ENCODE measurements at regions not wholly inside any gene's neighbourhood (a gene's known extent, or its start where the extent isn't known, plus 50 kb on each side); places are given as distances from the start of the nearest gene placed in this dataset.

DNA sequence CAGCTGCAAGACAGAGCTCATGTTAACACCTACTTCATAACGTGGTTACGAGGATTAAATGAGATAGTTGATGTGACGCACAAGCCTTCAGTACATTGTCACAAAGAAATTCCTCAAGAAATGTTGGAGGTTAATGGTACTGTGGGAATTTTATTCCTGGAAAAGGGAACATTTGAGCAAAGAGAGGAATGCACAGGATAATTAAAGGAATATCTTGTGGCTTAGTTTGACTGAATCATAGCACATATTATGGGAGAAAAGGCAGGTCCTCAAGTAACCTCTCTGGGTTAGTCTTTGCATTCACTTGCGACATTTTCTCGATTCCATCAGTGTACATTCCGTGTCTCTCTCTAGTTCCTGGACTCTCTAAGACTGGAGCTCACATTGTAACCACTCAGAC is 300.2 kb upstream of the DUSP10 start:
- H3K4me1 Mint-ChIP-seq = peaks cover 6% of the 10 kb centered on the region
- no peak for DNase-seq
- H3K27ac Mint-ChIP-seq = no peak overlapping the region

GRCh38 chr1:222040955-222041354 is 299.1 kb upstream of the DUSP10 start:
- H3K4me1 Mint-ChIP-seq = no peaks in the 10 kb centered on the region
- DNase-seq = no peak
- H3K9me3 Mint-ChIP-seq = no peaks in the 10 kb centered on the region
- no peak overlapping the region for H3K4me3 Mint-ChIP-seq
- no peak for ATAC-seq
- H3K27ac Mint-ChIP-seq = no peak overlapping the region
- H3K27me3 Mint-ChIP-seq = no peaks in the 10 kb centered on the region

More for the DNA sequence above, 300.2 kb upstream of the DUSP10 start:
- Mint-ChIP-seq H3K9me3 (no peaks in the 10 kb centered on the region), H3K4me3 (no peak overlapping the region), H3K27me3 (no peaks in the 10 kb centered on the region)
- no peak for ATAC-seq

DNA sequence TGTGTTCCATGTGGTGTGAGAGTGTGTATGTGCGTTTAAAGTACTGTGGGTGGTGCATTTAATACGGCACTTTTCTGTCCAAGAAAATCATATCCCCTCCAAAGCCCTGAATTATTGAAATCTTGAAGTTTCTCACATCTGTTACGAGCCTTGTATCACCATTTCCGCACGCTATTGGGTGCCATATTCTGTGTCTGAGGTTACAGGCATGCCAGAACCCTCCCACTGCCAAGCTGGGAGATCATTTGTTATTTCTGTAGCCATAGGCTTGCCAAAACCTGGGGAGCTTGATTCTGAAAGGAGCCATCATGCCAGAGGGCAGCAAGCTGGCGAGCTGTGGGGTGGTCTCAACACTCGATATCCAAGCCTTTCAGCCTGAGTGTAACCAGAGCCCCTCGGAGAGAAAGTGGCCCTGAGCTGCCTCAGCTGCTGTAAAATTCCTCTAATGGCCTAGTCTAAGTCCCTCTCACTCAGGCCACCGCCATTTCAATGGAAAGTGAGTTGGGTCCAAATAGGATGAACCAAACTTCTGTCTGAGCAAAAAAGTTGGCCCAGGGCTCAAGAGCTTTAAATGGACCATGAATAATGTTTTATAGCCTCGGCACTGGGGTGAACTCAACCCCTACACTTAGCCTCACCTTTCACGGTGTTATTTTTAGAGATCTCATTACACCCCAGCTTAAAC is 298.4 kb upstream of the DUSP10 start:
- no peak overlapping the region for H3K4me3 Mint-ChIP-seq
- ATAC-seq = no peak
- no peaks in the 10 kb centered on the region for H3K9me3 Mint-ChIP-seq
- H3K27me3 Mint-ChIP-seq = peaks cover 6% of the 10 kb centered on the region
- H3K4me1 Mint-ChIP-seq = no peaks in the 10 kb centered on the region
- DNase-seq = no peak
- H3K27ac Mint-ChIP-seq = no peak overlapping the region

GRCh38 chr1:222038971-222039370 is 297.1 kb upstream of the DUSP10 start:
- Mint-ChIP-seq H3K27ac (no peak overlapping the region), H3K4me3 (no peak overlapping the region), H3K9me3 (no peaks in the 10 kb centered on the region), H3K27me3 (peaks cover 12% of the 10 kb centered on the region), H3K4me1 (no peaks in the 10 kb centered on the region)
- DNase-seq (no peak), ATAC-seq (no peak)

GRCh38 chr1:222037720-222038119 is 295.8 kb upstream of the DUSP10 start:
- Mint-ChIP-seq H3K27ac (no peak overlapping the region), H3K4me1 (no peaks in the 10 kb centered on the region), H3K4me3 (no peak overlapping the region), H3K27me3 (peaks cover 12% of the 10 kb centered on the region), H3K9me3 (no peaks in the 10 kb centered on the region)
- DNase-seq = no peak
- no peak for ATAC-seq

DNA sequence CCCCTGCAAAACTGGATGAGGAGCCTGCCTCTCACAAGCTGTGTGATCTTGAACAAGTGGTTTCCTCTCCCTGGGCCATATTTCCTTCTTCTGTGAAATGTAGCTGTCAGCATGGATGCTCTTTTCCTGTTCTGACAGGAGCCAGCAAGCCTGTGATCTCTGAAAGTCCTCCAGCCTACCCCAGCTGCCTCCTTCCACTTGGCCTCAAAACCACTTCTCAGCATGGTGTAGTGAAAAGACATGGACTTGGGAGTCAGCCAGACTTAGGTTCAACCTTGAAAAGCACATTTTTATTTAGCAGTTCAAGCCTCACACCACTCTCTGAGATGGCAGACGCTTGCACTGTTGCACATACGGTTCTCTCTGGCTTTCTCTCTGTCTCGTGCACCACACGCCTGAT is 292.9 kb upstream of the DUSP10 start:
- H3K9me3 Mint-ChIP-seq = no peaks in the 10 kb centered on the region
- DNase-seq (no peak), ATAC-seq (no peak)
- H3K4me1 Mint-ChIP-seq = no peaks in the 10 kb centered on the region
- peaks cover 21% of the 10 kb centered on the region for H3K27me3 Mint-ChIP-seq
- no peak overlapping the region for H3K27ac Mint-ChIP-seq
- no peak overlapping the region for H3K4me3 Mint-ChIP-seq

- no peak overlapping the region for H3K4me3 Mint-ChIP-seq
- H3K9me3 Mint-ChIP-seq = no peaks in the 10 kb centered on the region
- no peak for DNase-seq
- H3K27ac Mint-ChIP-seq = no peak overlapping the region
- ATAC-seq = no peak
- peaks cover 21% of the 10 kb centered on the region for H3K27me3 Mint-ChIP-seq
- no peaks in the 10 kb centered on the region for H3K4me1 Mint-ChIP-seq
These were observed 291.6 kb upstream of the DUSP10 start for GRCh38 chr1:222033450-222033849.

DNA sequence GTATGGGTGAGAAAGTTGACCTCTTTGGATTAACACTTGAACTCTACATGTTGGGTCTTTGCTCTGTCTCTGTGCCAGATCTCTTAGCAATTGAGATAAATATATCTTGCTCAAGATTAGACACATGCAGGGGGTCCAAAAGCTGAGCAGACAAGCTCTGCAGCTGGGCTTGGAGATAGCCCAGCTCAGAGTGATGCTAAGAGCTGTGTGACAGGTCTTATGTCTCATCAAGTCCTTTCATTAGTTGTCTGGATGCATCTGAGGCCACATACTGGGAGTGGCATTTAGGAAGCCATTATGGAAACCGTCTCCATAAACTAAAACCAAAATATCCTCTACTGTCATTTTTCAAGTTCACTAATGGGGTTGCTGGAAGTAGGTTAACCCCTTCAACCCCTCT is 289.4 kb upstream of the DUSP10 start:
- ATAC-seq (no peak), DNase-seq (no peak)
- H3K4me3 Mint-ChIP-seq = no peak overlapping the region
- no peak overlapping the region for H3K27ac Mint-ChIP-seq
- peaks cover 21% of the 10 kb centered on the region for H3K27me3 Mint-ChIP-seq
- H3K9me3 Mint-ChIP-seq = no peaks in the 10 kb centered on the region
- H3K4me1 Mint-ChIP-seq = no peaks in the 10 kb centered on the region

- ATAC-seq (no peak), DNase-seq (no peak)
- H3K27ac Mint-ChIP-seq = no peak overlapping the region
- peaks cover 9% of the 10 kb centered on the region for H3K27me3 Mint-ChIP-seq
- no peaks in the 10 kb centered on the region for H3K4me1 Mint-ChIP-seq
- H3K4me3 Mint-ChIP-seq = no peak overlapping the region
- no peaks in the 10 kb centered on the region for H3K9me3 Mint-ChIP-seq
These were observed 286.8 kb upstream of the DUSP10 start for GRCh38 chr1:222028676-222029075.

DNA sequence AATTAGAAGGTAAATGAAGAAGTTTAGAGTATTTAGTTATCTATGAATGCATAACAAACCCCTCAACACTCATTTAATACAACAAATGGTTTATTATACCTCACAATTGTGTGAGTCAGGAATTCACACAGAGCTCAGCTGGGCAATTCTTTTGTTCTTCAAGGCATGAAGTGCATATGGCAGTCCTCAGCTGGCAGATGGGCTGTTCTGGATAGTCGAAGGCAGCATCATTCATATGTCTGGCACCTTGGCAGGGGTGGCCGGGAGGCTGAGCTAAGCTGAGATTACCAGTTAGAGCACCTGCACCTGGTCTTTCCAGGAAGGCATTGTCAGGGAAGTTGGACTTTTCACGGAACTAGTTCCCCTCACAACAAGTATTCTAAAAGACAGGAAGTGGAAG is 286.2 kb upstream of the DUSP10 start:
- DNase-seq (no peak), ATAC-seq (no peak)
- H3K4me1 Mint-ChIP-seq = no peaks in the 10 kb centered on the region
- H3K4me3 Mint-ChIP-seq = no peak overlapping the region
- no peaks in the 10 kb centered on the region for H3K9me3 Mint-ChIP-seq
- peaks cover 9% of the 10 kb centered on the region for H3K27me3 Mint-ChIP-seq
- H3K27ac Mint-ChIP-seq = no peak overlapping the region

DNA sequence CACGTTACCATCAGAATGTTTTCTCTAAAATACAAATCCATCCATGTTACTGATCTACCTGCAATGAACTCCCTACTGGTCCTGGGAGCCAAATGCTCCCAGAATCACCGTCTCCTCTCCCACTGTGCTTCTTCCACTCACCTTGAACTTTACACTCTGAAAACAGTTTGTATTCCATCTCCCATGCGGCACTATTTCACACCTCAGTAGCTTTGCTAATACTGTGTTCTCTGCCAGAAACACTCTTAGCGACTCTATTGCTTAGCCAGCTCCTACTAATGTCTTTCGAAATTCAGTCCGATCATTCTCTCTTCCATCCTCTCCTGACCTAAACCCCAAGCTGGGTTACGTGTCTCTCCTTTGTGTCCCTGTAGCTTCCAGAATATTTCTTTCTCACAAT is 284.4 kb upstream of the DUSP10 start:
- DNase-seq = no peak
- H3K4me3 Mint-ChIP-seq = no peak overlapping the region
- no peak for ATAC-seq
- H3K27ac Mint-ChIP-seq = no peak overlapping the region
- H3K27me3 Mint-ChIP-seq = no peaks in the 10 kb centered on the region
- no peaks in the 10 kb centered on the region for H3K4me1 Mint-ChIP-seq
- H3K9me3 Mint-ChIP-seq = no peaks in the 10 kb centered on the region

DNA sequence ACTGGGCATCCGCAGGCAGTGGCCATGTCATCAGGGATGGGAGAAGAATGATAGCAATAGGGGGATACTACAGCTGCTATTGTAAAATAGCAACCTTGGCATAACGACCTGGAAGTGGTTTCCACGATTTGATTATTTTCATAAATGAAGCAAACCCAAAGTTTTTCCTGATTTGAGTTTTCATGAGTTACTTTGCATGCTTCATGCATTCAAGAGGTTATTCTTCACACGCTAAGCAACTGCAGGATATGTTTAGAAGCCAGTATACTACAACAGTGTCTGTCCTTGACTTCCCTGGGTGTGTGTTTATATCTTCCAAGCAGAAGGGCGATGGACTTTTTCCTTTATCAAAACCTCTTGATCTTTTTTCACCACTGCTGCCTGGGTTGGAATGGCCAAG is 281.1 kb upstream of the DUSP10 start:
- H3K27ac Mint-ChIP-seq = no peak overlapping the region
- ATAC-seq = no peak
- DNase-seq = no peak
- H3K27me3 Mint-ChIP-seq = no peaks in the 10 kb centered on the region
- H3K4me1 Mint-ChIP-seq = no peaks in the 10 kb centered on the region
- H3K4me3 Mint-ChIP-seq = no peak overlapping the region
- no peaks in the 10 kb centered on the region for H3K9me3 Mint-ChIP-seq

- no peaks in the 10 kb centered on the region for H3K4me1 Mint-ChIP-seq
- no peaks in the 10 kb centered on the region for H3K9me3 Mint-ChIP-seq
- DNase-seq (no peak), ATAC-seq (no peak)
- H3K4me3 Mint-ChIP-seq = no peak overlapping the region
- no peaks in the 10 kb centered on the region for H3K27me3 Mint-ChIP-seq
- H3K27ac Mint-ChIP-seq = no peak overlapping the region
These were observed 279.2 kb upstream of the DUSP10 start for GRCh38 chr1:222021129-222021528.

- H3K27ac Mint-ChIP-seq = no peak overlapping the region
- no peaks in the 10 kb centered on the region for H3K4me1 Mint-ChIP-seq
- no peaks in the 10 kb centered on the region for H3K9me3 Mint-ChIP-seq
- H3K27me3 Mint-ChIP-seq = no peaks in the 10 kb centered on the region
- no peak overlapping the region for H3K4me3 Mint-ChIP-seq
- no peak for DNase-seq
- no peak for ATAC-seq
These were observed 278.7 kb upstream of the DUSP10 start for GRCh38 chr1:222020553-222020952.

DNA sequence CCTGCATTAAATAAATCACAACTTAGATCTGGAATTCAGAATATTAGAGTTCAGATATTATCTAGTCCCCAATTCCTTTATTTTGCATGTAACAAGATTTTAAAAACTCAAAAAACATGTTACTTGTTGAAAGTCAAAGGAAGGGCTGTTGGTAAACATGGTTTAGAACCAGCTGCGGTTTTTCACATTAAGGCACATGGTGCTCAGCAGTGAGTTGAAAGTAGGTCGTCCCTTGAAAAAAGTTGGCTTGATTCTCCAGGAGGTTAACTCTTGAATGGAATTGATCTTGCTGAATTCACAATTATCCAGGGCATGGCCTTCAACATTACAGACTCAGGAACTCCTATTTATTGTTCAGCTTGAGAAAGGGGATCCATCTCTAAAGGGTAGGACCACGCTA is 277.1 kb upstream of the DUSP10 start:
- ATAC-seq (no peak), DNase-seq (no peak)
- no peaks in the 10 kb centered on the region for H3K9me3 Mint-ChIP-seq
- H3K27me3 Mint-ChIP-seq = no peaks in the 10 kb centered on the region
- no peak overlapping the region for H3K27ac Mint-ChIP-seq
- H3K4me3 Mint-ChIP-seq = no peak overlapping the region
- no peaks in the 10 kb centered on the region for H3K4me1 Mint-ChIP-seq

DNA sequence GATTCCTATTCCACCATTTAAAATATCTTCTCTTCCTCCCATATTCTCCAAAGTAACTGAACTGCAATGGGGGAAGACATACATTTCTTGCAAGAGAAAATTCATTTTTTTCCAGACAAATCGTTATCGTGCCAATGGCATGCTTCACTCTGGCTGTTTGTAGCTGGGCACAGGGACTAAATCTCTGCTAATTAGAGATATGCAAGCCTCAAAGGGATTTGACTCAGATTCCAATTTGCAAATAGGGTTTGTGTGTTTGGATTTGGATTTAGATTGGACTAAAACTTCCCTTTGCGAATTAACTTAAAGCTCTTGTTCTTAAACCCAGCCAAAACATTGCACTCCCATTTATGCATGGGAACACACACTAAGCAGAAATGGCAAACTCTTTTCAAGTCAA is 276.2 kb upstream of the DUSP10 start:
- H3K27ac Mint-ChIP-seq = no peak overlapping the region
- peaks cover 6% of the 10 kb centered on the region for H3K27me3 Mint-ChIP-seq
- no peak for ATAC-seq
- H3K9me3 Mint-ChIP-seq = no peaks in the 10 kb centered on the region
- H3K4me3 Mint-ChIP-seq = no peak overlapping the region
- no peaks in the 10 kb centered on the region for H3K4me1 Mint-ChIP-seq
- DNase-seq = no peak

- no peak overlapping the region for H3K4me3 Mint-ChIP-seq
- DNase-seq = no peak
- no peaks in the 10 kb centered on the region for H3K9me3 Mint-ChIP-seq
- no peak for ATAC-seq
- H3K27me3 Mint-ChIP-seq = peaks cover 8% of the 10 kb centered on the region
- no peak overlapping the region for H3K27ac Mint-ChIP-seq
- H3K4me1 Mint-ChIP-seq = no peaks in the 10 kb centered on the region
These were observed 273.8 kb upstream of the DUSP10 start for GRCh38 chr1:222015686-222016085.
